A549 (cell line): ENCODE measurements at regions not wholly inside any gene's neighbourhood (a gene's known extent, or its start where the extent isn't known, plus 50 kb on each side); places are given as distances from the start of the nearest gene placed in this dataset.

ENCODE experiments used
- ATAC-seq, 2 experiments: fragments of 200-7000 bp in 1 of 2; fragments of >200 bp in 1 of 2; cut with Nextera tagmentation in 1 of 2; cut with Tn5 transposase in 1 of 2; 3 replicates each; pipeline versions ENCODE4 v1.8.0 to v1.9.1; 2018 to 2020; ENCODE audit warnings: mild to moderate bottlenecking in 1 of 2, moderate library complexity in 1 of 2
- CTCF ChIA-PET: fragments of 300-600 bp; sonication (Branson Sonifier 250); formaldehyde crosslinking; extraction: SDS; loops from one replicate; lab custom pipeline; 2021; ENCODE audit warnings: antibody characterized with exemption, inconsistent platforms; lab: Yijun Ruan, JAX
- POLR2A ChIA-PET: fragments of 350-600 bp; formaldehyde crosslinking; extraction: SDS; loops from one replicate; lab custom pipeline; 2021; ENCODE audit warnings: antibody characterized with exemption, inconsistent platforms; lab: Yijun Ruan, JAX
- DNase-seq, 2 experiments: peaks; one replicate each; pipeline versions ENCODE4 v3.0.0 to v3.0.0-alpha.2; 2011 to 2016; ENCODE audit warnings: low read depth in 1 of 2, low spot score in 1 of 2
- FAIRE-seq: peaks from 2 replicates; lab custom pipeline; 2011; peaks lifted over from hg19 to GRCh38; lab: Jason Lieb, UNC
- H3K27ac ChIP-seq, 2 experiments: fragments of >200 bp; sonication (Bioruptor Twin); formaldehyde crosslinking; 3 replicates each; pipeline ENCODE4 v1.5.1; 2016 to 2017
- H3K4me1 ChIP-seq: fragments of >200 bp; sonication (Bioruptor Twin); formaldehyde crosslinking; 3 replicates; pipeline ENCODE4 v1.6.1; 2016
- H3K4me2 ChIP-seq: fragments of >200 bp; sonication (Bioruptor Twin); formaldehyde crosslinking; 3 replicates; pipeline ENCODE4 v1.6.1; 2016
- H3K4me3 ChIP-seq: fragments of >200 bp; sonication (Bioruptor Twin); formaldehyde crosslinking; 3 replicates; pipeline ENCODE4 v1.5.1; 2016
- H3K9me3 ChIP-seq: fragments of >200 bp; sonication (Bioruptor Twin); formaldehyde crosslinking; 3 replicates; pipeline ENCODE4 v1.6.1; 2016
- CEBPB ChIP-seq, 2 experiments: fragments of >200 bp in 1 of 2; sonication (Bioruptor Twin) in 1 of 2; formaldehyde crosslinking in 1 of 2; IDR thresholded peaks; 2 replicates each; pipeline ENCODE4 v1.6.1; 2012 to 2016
- CTCF ChIP-seq: fragments of >200 bp; sonication (Bioruptor Twin); formaldehyde crosslinking; IDR thresholded peaks from 3 replicates; pipeline ENCODE4 v1.5.1; 2016
- E2F6 ChIP-seq: IDR thresholded peaks from 2 replicates; pipeline ENCODE4 v1.6.1; 2012; ENCODE audit warnings: low read depth, borderline replicate concordance
- EHF ChIP-seq: fragments of 250-450 bp; sonication (Bioruptor Pico); IDR thresholded peaks from 2 replicates; pipeline ENCODE4 v1.5.0; 2020; ENCODE audit warnings: mild to moderate bottlenecking
- FOSL2 ChIP-seq, 2 experiments: fragments of 450-650 bp in 1 of 2; fragments of >200 bp in 1 of 2; sonication (Bioruptor Twin) in 1 of 2; formaldehyde crosslinking; IDR thresholded peaks; 2 replicates each; pipeline versions ENCODE4 v1.5.0 to v1.6.1; 2016 to 2020; ENCODE audit warnings: mild to moderate bottlenecking in 1 of 2, moderate library complexity in 1 of 2
- HDAC2 ChIP-seq: fragments of 200-600 bp; sonication (generic); IDR thresholded peaks from 2 replicates; pipeline ENCODE4 v1.6.1; 2016
- HEYL ChIP-seq: fragments of 250-450 bp; sonication (Bioruptor Pico); IDR thresholded peaks from 2 replicates; pipeline ENCODE4 v1.8.0; 2021; ENCODE audit warnings: mild to moderate bottlenecking, moderate library complexity
- HOXB5 ChIP-seq: fragments of 250-450 bp; sonication (Bioruptor Pico); IDR thresholded peaks from 2 replicates; pipeline ENCODE4 v1.5.0; 2020; ENCODE audit warnings: mild to moderate bottlenecking, moderate library complexity
- KDM1A ChIP-seq: fragments of 200-600 bp; sonication (generic); IDR thresholded peaks from 2 replicates; pipeline ENCODE4 v1.6.1; 2016; ENCODE audit warnings: low read depth, mild to moderate bottlenecking
- KDM5A ChIP-seq: fragments of 200-600 bp; sonication (generic); IDR thresholded peaks from 2 replicates; pipeline ENCODE4 v1.6.1; 2016; ENCODE audit warnings: antibody characterized with exemption, mild to moderate bottlenecking
- NR3C1 ChIP-seq: fragments of >200 bp; sonication (Bioruptor Twin); formaldehyde crosslinking; IDR thresholded peaks from 3 replicates; pipeline ENCODE4 v1.6.1; 2017
- RNF2 ChIP-seq: fragments of 200-600 bp; sonication (generic); IDR thresholded peaks from 2 replicates; pipeline ENCODE4 v1.6.1; 2016; ENCODE audit warnings: low read depth, mild to moderate bottlenecking, antibody characterized with exemption, moderate library complexity, borderline replicate concordance
- SMC3 ChIP-seq: fragments of >200 bp; sonication (Bioruptor Twin); formaldehyde crosslinking; IDR thresholded peaks from 3 replicates; pipeline ENCODE4 v1.6.1; 2018; ENCODE audit warnings: inconsistent platforms
- ZC3H11A ChIP-seq: fragments of 450-650 bp; IDR thresholded peaks from 2 replicates; pipeline ENCODE4 v1.6.1; 2014; ENCODE audit warnings: antibody characterized with exemption, mild to moderate bottlenecking
- WGBS: methylation state at CpG from one replicate; pipeline ENCODE4 v1.1.6; 2017; ENCODE audit errors: missing lambda C conversion rate; 5-methylcytosine and 5-hydroxymethylcytosine counted together
- TF ChIP-seq, protein P1 (sequence below): fragments of 450-650 bp; IDR thresholded peaks from 2 replicates; pipeline ENCODE4 v1.6.1; 2014; ENCODE audit warnings: antibody characterized with exemption
- TF ChIP-seq, protein P2 (sequence below): IDR thresholded peaks from 2 replicates; pipeline ENCODE4 v1.6.1; 2012

DNA sequence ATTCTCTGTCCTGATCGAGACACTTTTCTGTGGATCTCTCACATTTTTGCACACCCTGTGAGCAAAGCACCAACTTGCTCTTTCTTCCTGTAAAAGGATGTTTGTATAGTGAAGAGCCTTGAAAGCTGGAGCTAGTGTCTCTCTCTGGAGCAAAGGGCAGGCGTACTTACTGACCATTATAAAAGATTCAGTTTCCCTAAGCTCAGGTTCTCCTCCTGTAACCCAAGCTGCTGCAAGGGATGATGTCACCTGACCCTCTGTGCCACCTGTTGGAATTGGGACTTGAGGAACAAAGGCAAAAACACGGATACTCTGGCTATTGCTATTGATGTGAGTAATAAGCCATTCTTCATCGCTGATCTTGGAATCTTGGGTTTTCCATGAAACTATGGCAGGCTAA is 52.6 kb upstream of the NEMP2 start (continued):
- TF ChIP-seq, protein P1, sequence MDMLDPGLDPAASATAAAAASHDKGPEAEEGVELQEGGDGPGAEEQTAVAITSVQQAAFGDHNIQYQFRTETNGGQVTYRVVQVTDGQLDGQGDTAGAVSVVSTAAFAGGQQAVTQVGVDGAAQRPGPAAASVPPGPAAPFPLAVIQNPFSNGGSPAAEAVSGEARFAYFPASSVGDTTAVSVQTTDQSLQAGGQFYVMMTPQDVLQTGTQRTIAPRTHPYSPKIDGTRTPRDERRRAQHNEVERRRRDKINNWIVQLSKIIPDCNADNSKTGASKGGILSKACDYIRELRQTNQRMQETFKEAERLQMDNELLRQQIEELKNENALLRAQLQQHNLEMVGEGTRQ: no peak
- TF ChIP-seq FOSL2 (IDR thresholded peaks at IDR 0.05) (no peak), FOSL2 (CRISPR knock-in tag; IDR thresholded peaks at IDR 0.05) (no peak)
- TF ChIP-seq, all 56 proteins: peak for 0

GRCh38 chr2:190589008-190589407 is 54.5 kb upstream of the NEMP2 start:
- no peak overlapping the region for H3K27ac ChIP-seq
- ChIA-PET CTCF (interaction anchor here (0.9 to 1.2 kb wide), 2 partner anchors 18 to 39 kb away, joined by 3 to 4 read pairs; no protein-coding TSS in a partner anchor), POLR2A (no interaction called here)
- H3K4me1 ChIP-seq: no peaks in the 10 kb centered on the region
- FAIRE-seq: no peak
- no peak for ATAC-seq
- H3K9me3 ChIP-seq: no peaks in the 10 kb centered on the region
- H3K4me3 ChIP-seq: no peak overlapping the region
- H3K4me2 ChIP-seq: no peak overlapping the region
- DNase-seq: no peak
- 94% methylated on average over 1 of the region's 1 CpG for WGBS
- TF ChIP-seq, protein P2, sequence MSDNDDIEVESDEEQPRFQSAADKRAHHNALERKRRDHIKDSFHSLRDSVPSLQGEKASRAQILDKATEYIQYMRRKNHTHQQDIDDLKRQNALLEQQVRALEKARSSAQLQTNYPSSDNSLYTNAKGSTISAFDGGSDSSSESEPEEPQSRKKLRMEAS: no peak
- TF ChIP-seq CTCF: no peak
- no peak for TF ChIP-seq HDAC2
- TF ChIP-seq HOXB5 (CRISPR knock-in tag): no peak
- TF ChIP-seq SMC3: no peak

- Histone ChIP-seq H3K9me3 (no peaks in the 10 kb centered on the region), H3K4me2 (no peak overlapping the region), H3K27ac (no peak overlapping the region), H3K4me1 (no peaks in the 10 kb centered on the region), H3K4me3 (no peak overlapping the region)
- no peak for DNase-seq
- WGBS: 92% methylated on average over 3 of the region's 3 CpGs
- ATAC-seq: no peak
- CTCF ChIA-PET: no interaction called here
- FAIRE-seq: no peak
- POLR2A ChIA-PET: no interaction called here
- TF ChIP-seq HEYL (no peak), EHF (no peak), CEBPB (IDR thresholded peaks at IDR 0.05) (no peak), HOXB5 (CRISPR knock-in tag) (no peak), NR3C1 (no peak), KDM5A (no peak), RNF2 (no peak), ZC3H11A (no peak), E2F6 (no peak), CTCF (no peak), KDM1A (no peak)
- TF ChIP-seq, protein P1: no peak
These were observed 56.9 kb upstream of the NEMP2 start for GRCh38 chr2:190591437-190591836.
